ENCODE measurements at regions not wholly inside any gene's neighbourhood (a gene's known extent, or its start where the extent isn't known, plus 50 kb on each side); places are given as distances from the start of the nearest gene placed in this dataset.

DNA sequence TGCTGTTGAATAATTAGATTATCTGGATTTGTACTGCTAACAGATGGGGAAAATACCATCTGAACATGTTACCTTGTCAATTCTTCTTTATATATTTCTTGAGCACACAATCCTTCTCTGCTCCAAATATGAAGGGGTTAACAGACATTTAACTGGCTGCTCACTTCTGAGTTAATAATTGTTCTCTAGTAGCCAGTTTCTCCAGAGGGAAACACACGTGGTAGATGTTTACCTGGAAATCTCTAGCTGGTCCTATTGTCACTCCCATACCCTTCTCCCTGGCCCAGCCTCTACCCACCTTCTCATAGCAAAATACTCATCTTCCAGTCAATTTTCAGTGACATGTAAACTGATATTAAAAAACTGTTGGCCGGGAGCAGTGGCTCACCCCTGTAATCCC is 101.5 kb upstream of the ZNF462 start:
- TF ChIP-seq, protein P1, sequence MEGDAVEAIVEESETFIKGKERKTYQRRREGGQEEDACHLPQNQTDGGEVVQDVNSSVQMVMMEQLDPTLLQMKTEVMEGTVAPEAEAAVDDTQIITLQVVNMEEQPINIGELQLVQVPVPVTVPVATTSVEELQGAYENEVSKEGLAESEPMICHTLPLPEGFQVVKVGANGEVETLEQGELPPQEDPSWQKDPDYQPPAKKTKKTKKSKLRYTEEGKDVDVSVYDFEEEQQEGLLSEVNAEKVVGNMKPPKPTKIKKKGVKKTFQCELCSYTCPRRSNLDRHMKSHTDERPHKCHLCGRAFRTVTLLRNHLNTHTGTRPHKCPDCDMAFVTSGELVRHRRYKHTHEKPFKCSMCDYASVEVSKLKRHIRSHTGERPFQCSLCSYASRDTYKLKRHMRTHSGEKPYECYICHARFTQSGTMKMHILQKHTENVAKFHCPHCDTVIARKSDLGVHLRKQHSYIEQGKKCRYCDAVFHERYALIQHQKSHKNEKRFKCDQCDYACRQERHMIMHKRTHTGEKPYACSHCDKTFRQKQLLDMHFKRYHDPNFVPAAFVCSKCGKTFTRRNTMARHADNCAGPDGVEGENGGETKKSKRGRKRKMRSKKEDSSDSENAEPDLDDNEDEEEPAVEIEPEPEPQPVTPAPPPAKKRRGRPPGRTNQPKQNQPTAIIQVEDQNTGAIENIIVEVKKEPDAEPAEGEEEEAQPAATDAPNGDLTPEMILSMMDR (IDR thresholded peaks at IDR 0.05) = no peak
- TF ChIP-seq POLR2AphosphoS5 (IDR thresholded peaks at IDR 0.05) = no peak
